Panc1 (cell line): ENCODE measurements at regions not wholly inside any gene's neighbourhood (a gene's known extent, or its start where the extent isn't known, plus 50 kb on each side); places are given as distances from the start of the nearest gene placed in this dataset.

Source experiments
- ATAC-seq: fragments of 200-7000 bp; cut with Tn5 transposase; 2 replicates; pipeline ENCODE4 v1.9.1; 2020; ENCODE audit warnings: mild to moderate bottlenecking, moderate library complexity
- BruUV-seq: library from RNA; stranded (reverse); fragments of 400-500 nt; replicated peaks from 2 replicates; lab custom pipeline; 2021; lab: Mats Ljungman, UMichigan
- CTCF ChIA-PET: fragments of 300-600 bp; sonication (Branson Sonifier 250); formaldehyde crosslinking; loops from one replicate; lab custom pipeline; 2022; ENCODE audit warnings: antibody characterized with exemption; lab: Charles Lee
- POLR2A ChIA-PET: fragments of 300-600 bp; sonication (Branson Sonifier 250); formaldehyde crosslinking; loops from one replicate; lab custom pipeline; 2022; ENCODE audit warnings: antibody characterized with exemption; lab: Charles Lee
- DNase-seq: peaks from one replicate; pipeline ENCODE4 v3.0.0-alpha.2; 2010; ENCODE audit warnings: low read depth, low spot score
- H3K27ac ChIP-seq: 2 replicates; pipeline ENCODE4 v1.5.1; 2011; ENCODE audit warnings: mild to moderate bottlenecking, low read length, inconsistent platforms
- H3K27me3 ChIP-seq: fragments of 200-500 bp; sonication (Bioruptor generic); 2 replicates; pipeline ENCODE4 v1.6.0; 2014; ENCODE audit warnings: low read length, inconsistent platforms; ENCODE audit not compliant: control insufficient read depth, insufficient read depth
- H3K36me3 ChIP-seq: fragments of 200-500 bp; sonication (Bioruptor generic); 2 replicates; pipeline ENCODE4 v1.5.1; 2014; ENCODE audit warnings: inconsistent platforms, mild to moderate bottlenecking, low read length, moderate library complexity; ENCODE audit not compliant: control insufficient read depth, insufficient read depth
- H3K4me1 ChIP-seq: 2 replicates; pipeline ENCODE4 v1.5.1; 2011; ENCODE audit warnings: inconsistent platforms, mild to moderate bottlenecking, low read length, moderate library complexity; ENCODE audit not compliant: control insufficient read depth, insufficient read depth
- H3K4me3 ChIP-seq, 2 experiments: 2 replicates each; pipeline ENCODE4 v1.5.1; 2011 to 2012; ENCODE audit warnings: low read depth in 2 of 2, low read length in 2 of 2, mild to moderate bottlenecking in 2 of 2, inconsistent platforms in 1 of 2, moderate library complexity in 1 of 2
- H3K9me3 ChIP-seq: fragments of 200-500 bp; sonication (Bioruptor generic); 2 replicates; pipeline ENCODE4 v1.5.1; 2014; ENCODE audit warnings: low read depth, mild to moderate bottlenecking, inconsistent platforms, low read length, moderate library complexity; ENCODE audit not compliant: control insufficient read depth, insufficient read depth
- POLR2AphosphoS5 ChIP-seq: IDR thresholded peaks from 2 replicates; pipeline ENCODE4 v1.6.1; 2012; ENCODE audit warnings: mild to moderate bottlenecking, low read depth, low read length, moderate library complexity
- SIN3A ChIP-seq: IDR thresholded peaks from 2 replicates; pipeline ENCODE4 v1.6.1; 2012; ENCODE audit warnings: low read depth, mild to moderate bottlenecking, low read length, moderate library complexity, borderline replicate concordance; ENCODE audit not compliant: insufficient read depth
- TCF7L2 ChIP-seq: IDR thresholded peaks from 2 replicates; pipeline ENCODE4 v1.6.1; 2011; ENCODE audit warnings: mild to moderate bottlenecking, low read depth, low read length, inconsistent platforms
- in situ Hi-C: cut with HindIII; loops from 2 replicates; pipeline ENCODE4 v1.10.0; 2016; ENCODE audit warnings: low sequenced_read_pairs, low pct_unique_long_range_greater_than_20kb
- intact Hi-C: fragments of 100-400 bp; cut with micrococcal nuclease; formaldehyde crosslinking; loops from one replicate; pipeline ENCODE4 v1.10.0; 2022; ENCODE audit not compliant: unreplicated experiment
- TF ChIP-seq, protein P1 (sequence below): fragments of 450-650 bp; IDR thresholded peaks from 2 replicates; pipeline ENCODE4 v1.5.1; 2017; ENCODE audit warnings: mild to moderate bottlenecking
- TF ChIP-seq, protein P2 (sequence below), 2 experiments: IDR thresholded peaks; 2 replicates each; pipeline ENCODE4 v1.6.1; 2011 to 2012; ENCODE audit warnings: low read depth in 2 of 2, control low read depth in 1 of 2, low read length in 1 of 2, mild to moderate bottlenecking in 1 of 2, moderate library complexity in 1 of 2; ENCODE audit not compliant: insufficient read depth in 1 of 2

DNA sequence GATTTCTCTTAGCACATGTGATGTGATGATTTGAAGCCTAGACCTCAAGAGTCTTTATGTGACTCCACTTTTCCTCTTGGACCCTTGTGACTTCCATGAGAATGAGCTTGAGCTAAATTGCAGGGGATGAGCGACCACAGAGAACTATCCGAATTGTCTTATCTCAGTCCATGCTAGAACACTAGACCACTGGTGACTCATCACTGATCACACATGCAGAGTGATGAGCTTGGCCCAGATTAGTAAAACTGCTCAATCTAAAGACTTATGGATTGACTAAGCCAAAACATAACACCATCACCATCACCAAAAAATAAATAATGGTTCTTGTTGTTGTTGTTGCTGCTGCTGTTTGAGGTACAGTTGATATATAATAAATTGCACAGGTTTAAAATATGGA is 114.1 kb upstream of the CFAP20DC start:
- in situ Hi-C loops, result no loop called here
- ChIA-PET POLR2A (no interaction called here), CTCF (no interaction called here)
- H3K36me3 ChIP-seq, result no peaks in the 10 kb centered on the region
- H3K9me3 ChIP-seq, result no peaks in the 10 kb centered on the region
- TF ChIP-seq TCF7L2, result no peak
- H3K4me3 ChIP-seq, result no peak overlapping the region
- BruUV-seq, result no TSS peak
- DNase-seq (no peak), ATAC-seq (no peak)
- intact Hi-C loops, result no loop called here
- H3K27me3 ChIP-seq, result no peaks in the 10 kb centered on the region
- H3K27ac ChIP-seq, result no peak overlapping the region
- H3K4me1 ChIP-seq, result no peaks in the 10 kb centered on the region

DNA sequence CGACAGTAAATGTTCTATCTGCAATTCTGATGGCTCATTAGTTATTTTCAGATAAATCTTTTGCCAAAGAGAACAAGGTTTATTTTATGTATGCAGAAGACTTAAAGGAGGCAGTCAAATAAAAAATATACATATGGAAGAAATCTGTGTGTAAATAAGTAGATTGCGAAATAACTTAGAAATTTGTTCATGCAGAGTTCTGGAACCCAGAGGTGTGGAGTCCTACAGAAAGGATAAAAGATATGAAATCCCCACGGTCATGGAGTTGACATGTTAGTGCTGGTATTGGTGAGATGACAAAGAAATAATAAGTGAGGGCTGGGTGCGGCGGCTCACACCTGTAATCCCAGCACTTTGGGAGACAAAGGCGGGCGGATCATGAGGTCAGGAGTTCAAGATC is 111.2 kb upstream of the CFAP20DC start:
- intact Hi-C loops, result no loop called here
- H3K9me3 ChIP-seq, result no peaks in the 10 kb centered on the region
- H3K27ac ChIP-seq, result no peak overlapping the region
- ChIA-PET POLR2A (no interaction called here), CTCF (no interaction called here)
- ATAC-seq (no peak), DNase-seq (no peak)
- TF ChIP-seq POLR2AphosphoS5, result no peak
- TF ChIP-seq SIN3A, result no peak
- TF ChIP-seq, protein P1, sequence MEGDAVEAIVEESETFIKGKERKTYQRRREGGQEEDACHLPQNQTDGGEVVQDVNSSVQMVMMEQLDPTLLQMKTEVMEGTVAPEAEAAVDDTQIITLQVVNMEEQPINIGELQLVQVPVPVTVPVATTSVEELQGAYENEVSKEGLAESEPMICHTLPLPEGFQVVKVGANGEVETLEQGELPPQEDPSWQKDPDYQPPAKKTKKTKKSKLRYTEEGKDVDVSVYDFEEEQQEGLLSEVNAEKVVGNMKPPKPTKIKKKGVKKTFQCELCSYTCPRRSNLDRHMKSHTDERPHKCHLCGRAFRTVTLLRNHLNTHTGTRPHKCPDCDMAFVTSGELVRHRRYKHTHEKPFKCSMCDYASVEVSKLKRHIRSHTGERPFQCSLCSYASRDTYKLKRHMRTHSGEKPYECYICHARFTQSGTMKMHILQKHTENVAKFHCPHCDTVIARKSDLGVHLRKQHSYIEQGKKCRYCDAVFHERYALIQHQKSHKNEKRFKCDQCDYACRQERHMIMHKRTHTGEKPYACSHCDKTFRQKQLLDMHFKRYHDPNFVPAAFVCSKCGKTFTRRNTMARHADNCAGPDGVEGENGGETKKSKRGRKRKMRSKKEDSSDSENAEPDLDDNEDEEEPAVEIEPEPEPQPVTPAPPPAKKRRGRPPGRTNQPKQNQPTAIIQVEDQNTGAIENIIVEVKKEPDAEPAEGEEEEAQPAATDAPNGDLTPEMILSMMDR, result no peak
- TF ChIP-seq, protein P2, sequence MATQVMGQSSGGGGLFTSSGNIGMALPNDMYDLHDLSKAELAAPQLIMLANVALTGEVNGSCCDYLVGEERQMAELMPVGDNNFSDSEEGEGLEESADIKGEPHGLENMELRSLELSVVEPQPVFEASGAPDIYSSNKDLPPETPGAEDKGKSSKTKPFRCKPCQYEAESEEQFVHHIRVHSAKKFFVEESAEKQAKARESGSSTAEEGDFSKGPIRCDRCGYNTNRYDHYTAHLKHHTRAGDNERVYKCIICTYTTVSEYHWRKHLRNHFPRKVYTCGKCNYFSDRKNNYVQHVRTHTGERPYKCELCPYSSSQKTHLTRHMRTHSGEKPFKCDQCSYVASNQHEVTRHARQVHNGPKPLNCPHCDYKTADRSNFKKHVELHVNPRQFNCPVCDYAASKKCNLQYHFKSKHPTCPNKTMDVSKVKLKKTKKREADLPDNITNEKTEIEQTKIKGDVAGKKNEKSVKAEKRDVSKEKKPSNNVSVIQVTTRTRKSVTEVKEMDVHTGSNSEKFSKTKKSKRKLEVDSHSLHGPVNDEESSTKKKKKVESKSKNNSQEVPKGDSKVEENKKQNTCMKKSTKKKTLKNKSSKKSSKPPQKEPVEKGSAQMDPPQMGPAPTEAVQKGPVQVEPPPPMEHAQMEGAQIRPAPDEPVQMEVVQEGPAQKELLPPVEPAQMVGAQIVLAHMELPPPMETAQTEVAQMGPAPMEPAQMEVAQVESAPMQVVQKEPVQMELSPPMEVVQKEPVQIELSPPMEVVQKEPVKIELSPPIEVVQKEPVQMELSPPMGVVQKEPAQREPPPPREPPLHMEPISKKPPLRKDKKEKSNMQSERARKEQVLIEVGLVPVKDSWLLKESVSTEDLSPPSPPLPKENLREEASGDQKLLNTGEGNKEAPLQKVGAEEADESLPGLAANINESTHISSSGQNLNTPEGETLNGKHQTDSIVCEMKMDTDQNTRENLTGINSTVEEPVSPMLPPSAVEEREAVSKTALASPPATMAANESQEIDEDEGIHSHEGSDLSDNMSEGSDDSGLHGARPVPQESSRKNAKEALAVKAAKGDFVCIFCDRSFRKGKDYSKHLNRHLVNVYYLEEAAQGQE (IDR thresholded peaks at IDR 0.05; ENCODE audit: insufficient read depth in 1 of 2, low read depth in 2 of 2, low read length in 1 of 2), result no peak
- TF ChIP-seq TCF7L2, result no peak
- no peaks in the 10 kb centered on the region for H3K36me3 ChIP-seq
- in situ Hi-C loops, result no loop called here
- no peaks in the 10 kb centered on the region for H3K4me1 ChIP-seq
- no peak overlapping the region for H3K4me3 ChIP-seq
- no TSS peak for BruUV-seq
- no peaks in the 10 kb centered on the region for H3K27me3 ChIP-seq

DNA sequence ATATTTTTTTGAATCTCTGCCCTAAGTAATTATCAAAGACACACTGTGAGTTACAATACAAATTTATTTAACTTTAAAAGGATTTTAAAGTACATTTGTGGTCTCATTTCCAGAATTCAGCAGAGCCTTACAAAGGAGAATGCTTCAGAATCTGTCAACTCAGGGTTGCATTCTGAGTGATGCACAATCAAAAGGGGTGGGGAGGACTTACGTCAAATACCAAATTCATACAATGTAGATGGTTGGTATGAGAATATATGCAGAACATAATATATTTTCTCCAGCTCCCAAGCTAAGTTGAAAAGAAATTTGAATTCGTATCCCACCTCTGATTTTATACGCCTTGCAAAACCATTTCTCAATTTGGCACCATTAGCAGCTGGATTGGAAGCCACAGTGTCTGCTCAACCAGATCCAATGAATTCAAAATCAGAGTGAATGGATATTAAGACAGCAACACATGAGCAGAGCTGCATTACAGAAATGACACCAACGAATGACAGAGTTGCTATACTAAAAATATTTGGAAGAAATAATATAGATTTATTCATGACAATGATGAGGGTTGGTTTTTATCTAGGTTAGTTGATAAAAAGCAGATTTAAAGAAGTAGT is 110.4 kb upstream of the CFAP20DC start:
- Histone ChIP-seq H3K27ac (no peak overlapping the region), H3K27me3 (no peaks in the 10 kb centered on the region), H3K4me1 (no peaks in the 10 kb centered on the region), H3K9me3 (no peaks in the 10 kb centered on the region), H3K4me3 (no peak overlapping the region), H3K36me3 (no peaks in the 10 kb centered on the region)
- BruUV-seq, result no TSS peak
- in situ Hi-C loops, result no loop called here
- ATAC-seq, result no peak
- ChIA-PET POLR2A (no interaction called here), CTCF (no interaction called here)
- DNase-seq, result no peak
- intact Hi-C loops, result no loop called here
- TF ChIP-seq, protein P2 (IDR thresholded peaks at IDR 0.05; ENCODE audit: insufficient read depth in 1 of 2, low read depth in 2 of 2, low read length in 1 of 2), result no peak
